ENCODE measurements at regions not wholly inside any gene's neighbourhood (a gene's known extent, or its start where the extent isn't known, plus 50 kb on each side); places are given as distances from the start of the nearest gene placed in this dataset.

- Histone ChIP-seq H2BK12ac (ENCODE audit: low read depth, low read length) (no peak overlapping the region), H2BK120ac (replicated peaks; ENCODE audit: low read depth, low read length) (no peak overlapping the region), H2AFZ (ENCODE audit: low read length) (no peak overlapping the region), H3K79me2 (ENCODE audit: control insufficient read depth in 1 of 2, insufficient read depth in 2 of 2, low read length in 2 of 2) (no peaks in the 10 kb centered on the region), H3K4ac (replicated peaks; ENCODE audit: insufficient read length, low read depth, low read length) (no peak overlapping the region), H3K4me3 (ENCODE audit: extremely low read depth in 1 of 4, insufficient read depth in 2 of 4, low read depth in 3 of 4, low read length in 4 of 4) (no peak overlapping the region), H3K56ac (replicated peaks; ENCODE audit: insufficient read length, low read depth, low read length) (no peak overlapping the region), H3K18ac (ENCODE audit: extremely low read depth, low read length) (no peak overlapping the region), H3K9me3 (ENCODE audit: insufficient read depth in 2 of 2, low read depth in 1 of 2, low read length in 1 of 2) (no peaks in the 10 kb centered on the region), H3K4me2 (ENCODE audit: insufficient read depth in 1 of 2, low read depth in 2 of 2, low read length in 2 of 2) (no peak overlapping the region), H3K4me1 (replicated peaks in 1 of 4; ENCODE audit: control insufficient read depth in 3 of 4, insufficient read depth in 4 of 4, low read length in 3 of 4) (no peaks in the 10 kb centered on the region), H2BK5ac (ENCODE audit: low read depth, low read length) (no peak overlapping the region), H2AK5ac (ENCODE audit: low read depth, low read length) (no peak overlapping the region), H3K14ac (ENCODE audit: insufficient read length) (no peak overlapping the region), H4K5ac (ENCODE audit: insufficient read length, low read depth, low read length) (no peak overlapping the region), H2BK20ac (ENCODE audit: low read length) (no peak overlapping the region), H3K27me3 (replicated peaks in 1 of 4; ENCODE audit: control insufficient read depth in 3 of 4, extremely low read depth in 1 of 4, insufficient read depth in 3 of 4, low read length in 3 of 4) (no peaks in the 10 kb centered on the region), H3K9ac (replicated peaks in 1 of 4; ENCODE audit: extremely low read depth in 1 of 4, low read depth in 3 of 4, low read length in 3 of 4) (no peak overlapping the region), H3K79me1 (ENCODE audit: low read depth, low read length) (no peaks in the 10 kb centered on the region), H3K27ac (ENCODE audit: low read depth, low read length) (no peak overlapping the region), H3K23ac (ENCODE audit: insufficient read length) (no peak overlapping the region), H3K23me2 (ENCODE audit: low read depth, low read length) (no peaks in the 10 kb centered on the region), H4K20me1 (replicated peaks in 1 of 2; ENCODE audit: control insufficient read depth in 1 of 2, insufficient read depth in 2 of 2, low read length in 2 of 2) (no peaks in the 10 kb centered on the region), H3K36me3 (ENCODE audit: control insufficient read depth in 2 of 4, insufficient read depth in 4 of 4, low read length in 3 of 4) (no peaks in the 10 kb centered on the region), H4K8ac (ENCODE audit: extremely low read depth, insufficient read depth, low read length) (no peak overlapping the region), H2BK15ac (ENCODE audit: low read length) (no peak overlapping the region), H4K91ac (replicated peaks; ENCODE audit: insufficient read length, low read length) (no peak overlapping the region)
- CTCF ChIA-PET (ENCODE audit: partially characterized antibody): interaction anchor here (0.5 kb wide), 1 partner anchor 450 kb away, joined by 3 read pairs; no protein-coding TSS in a partner anchor
- FAIRE-seq: no peak
- DNase-seq (ENCODE audit: low read depth in 1 of 2, low spot score in 2 of 2): no peak
- TF ChIP-seq SIX5 (IDR thresholded peaks at IDR 0.05; ENCODE audit: low read depth, low read length) (no peak), RFX5 (IDR thresholded peaks at IDR 0.05; ENCODE audit: borderline replicate concordance, low read depth, low read length) (no peak), GTF2F1 (IDR thresholded peaks at IDR 0.05; ENCODE audit: borderline replicate concordance, low read depth, low read length) (no peak), RAD21 (IDR thresholded peaks at IDR 0.05 in 1 of 2, conservative IDR thresholded peaks at IDR 0.05 in 1 of 2; ENCODE audit: low read depth in 2 of 2, low read length in 2 of 2) (no peak), ATF2 (IDR thresholded peaks at IDR 0.05; ENCODE audit: low read length) (no peak), POLR2A (IDR thresholded peaks at IDR 0.05; ENCODE audit: control extremely low read depth in 1 of 2, low read depth in 2 of 2, low read length in 2 of 2) (no peak), USF2 (IDR thresholded peaks at IDR 0.05; ENCODE audit: low read length) (no peak), SIRT6 (IDR thresholded peaks at IDR 0.05; ENCODE audit: low read length) (no peak), KDM1A (IDR thresholded peaks at IDR 0.05; ENCODE audit: borderline replicate concordance, low read length) (no peak), BRCA1 (IDR thresholded peaks at IDR 0.05; ENCODE audit: low read depth, low read length) (no peak)
- POLR2A ChIA-PET (ENCODE audit: partially characterized antibody): no interaction called here
- WGBS, 2 experiments (ENCODE audit: extremely low coverage in 1 of 2, insufficient coverage in 1 of 2, insufficient read length in 1 of 2, insufficient replicate concordance in 2 of 2, low coverage in 1 of 2, low lambda C conversion rate in 2 of 2, missing lambda C conversion rate in 1 of 2): 76% methylated on average over 3 of the region's 3 CpGs; no CpG with 5 or more reads in 1 of the 2 experiments
Measured at GRCh38 chrY:14222014-14222413, 166.0 kb downstream of the VCY1B start.
